Liver (tissue), 8 donors: ENCODE measurements at regions not wholly inside any gene's neighbourhood (a gene's known extent, or its start where the extent isn't known, plus 50 kb on each side); places are given as distances from the start of the nearest gene placed in this dataset.

Experiments
- DNase-seq: peaks from one replicate; pipeline ENCODE4 v3.0.0-alpha.2; 2017; ENCODE audit warnings: low spot score
- H3K27ac ChIP-seq, 2 donors: one replicate each; pipeline ENCODE4 v1.7.0; 2013; ENCODE audit warnings: inconsistent platforms in 2 of 2, low read length in 2 of 2, control low read depth in 1 of 2, low read depth in 1 of 2, mild to moderate bottlenecking in 1 of 2
- H3K27me3 ChIP-seq, 4 donors: one replicate each; pipeline versions ENCODE4 v1.6.1 to v1.7.0; 2013; ENCODE audit warnings: low read length in 3 of 4, inconsistent platforms in 1 of 4, mild to moderate bottlenecking in 1 of 4, moderate library complexity in 1 of 4; ENCODE audit not compliant: control insufficient read depth in 4 of 4, insufficient read depth in 4 of 4
- H3K36me3 ChIP-seq, 4 donors: one replicate each; pipeline versions ENCODE4 v1.6.1 to v1.7.0; 2013; ENCODE audit warnings: low read length in 3 of 4, mild to moderate bottlenecking in 3 of 4, low read depth in 1 of 4, moderate library complexity in 1 of 4; ENCODE audit not compliant: control insufficient read depth in 4 of 4, insufficient read depth in 3 of 4
- H3K4me1 ChIP-seq, 4 donors: one replicate each; pipeline versions ENCODE4 v1.6.1 to v1.7.0; 2013; ENCODE audit warnings: low read length in 3 of 4, mild to moderate bottlenecking in 3 of 4, moderate library complexity in 1 of 4; ENCODE audit not compliant: control insufficient read depth in 4 of 4, insufficient read depth in 4 of 4
- H3K4me3 ChIP-seq, 3 donors: one replicate each; pipeline versions ENCODE4 v1.6.1 to v1.7.0; 2013; ENCODE audit warnings: low read length in 3 of 3, control low read depth in 1 of 3, low read depth in 1 of 3, mild to moderate bottlenecking in 1 of 3
- H3K9ac ChIP-seq, 2 donors: one replicate each; pipeline ENCODE4 v1.7.0; 2013; ENCODE audit warnings: low read length in 2 of 2, mild to moderate bottlenecking in 2 of 2, moderate library complexity in 2 of 2, control low read depth in 1 of 2, low read depth in 1 of 2
- H3K9me3 ChIP-seq, 4 donors: one replicate each; pipeline versions ENCODE4 v1.6.1 to v1.7.0; 2013; ENCODE audit warnings: low read length in 3 of 4; ENCODE audit not compliant: control insufficient read depth in 4 of 4
- ATF3 ChIP-seq: IDR thresholded peaks from 2 replicates; pipeline ENCODE4 v1.6.1; 2016; ENCODE audit warnings: antibody characterized with exemption
- CTCF ChIP-seq: fragments of 150-350 bp; IDR thresholded peaks from 2 replicates; pipeline ENCODE4 v1.5.1; 2017; ENCODE audit warnings: improper control_type of control experiment, low read depth, low read length; ENCODE audit not compliant: missing input control
- EGR1 ChIP-seq, 2 donors: IDR thresholded peaks; 2 replicates each; pipeline ENCODE4 v1.6.1; 2016 to 2018; ENCODE audit warnings: antibody characterized with exemption in 2 of 2, low read depth in 2 of 2
- FOXA1 ChIP-seq: IDR thresholded peaks from 2 replicates; pipeline ENCODE4 v1.6.1; 2016; ENCODE audit warnings: antibody characterized with exemption
- FOXA2 ChIP-seq: IDR thresholded peaks from 2 replicates; pipeline ENCODE4 v1.6.1; 2016; ENCODE audit warnings: antibody characterized with exemption
- GABPA ChIP-seq, 2 donors: IDR thresholded peaks in 1 of 2; conservative IDR thresholded peaks in 1 of 2; 2 replicates each; pipeline ENCODE4 v1.6.1; 2016; ENCODE audit warnings: antibody characterized with exemption in 2 of 2, mild to moderate bottlenecking in 1 of 2, moderate library complexity in 1 of 2
- JUND ChIP-seq, 2 donors: IDR thresholded peaks; 2 replicates each; pipeline ENCODE4 v1.6.1; 2016; ENCODE audit warnings: antibody characterized with exemption in 2 of 2
- MAX ChIP-seq: IDR thresholded peaks from 2 replicates; pipeline ENCODE4 v1.6.1; 2016; ENCODE audit warnings: antibody characterized with exemption
- NR2F2 ChIP-seq: IDR thresholded peaks from 2 replicates; pipeline ENCODE4 v1.6.1; 2016; ENCODE audit warnings: antibody characterized with exemption
- RAD21 ChIP-seq, 2 donors: IDR thresholded peaks; 2 replicates each; pipeline ENCODE4 v1.6.1; 2016; ENCODE audit warnings: antibody characterized with exemption in 2 of 2, mild to moderate bottlenecking in 2 of 2
- RXRA ChIP-seq, 2 donors: IDR thresholded peaks; 2 replicates each; pipeline ENCODE4 v1.6.1; 2017 to 2018; ENCODE audit warnings: antibody characterized with exemption in 2 of 2, mild to moderate bottlenecking in 1 of 2
- SP1 ChIP-seq: IDR thresholded peaks from 2 replicates; pipeline ENCODE4 v1.6.1; 2018; ENCODE audit warnings: antibody characterized with exemption, mild to moderate bottlenecking
- TAF1 ChIP-seq: conservative IDR thresholded peaks from 2 replicates; pipeline ENCODE4 v1.6.1; 2016; ENCODE audit warnings: antibody characterized with exemption, mild to moderate bottlenecking
- YY1 ChIP-seq: IDR thresholded peaks from 2 replicates; pipeline ENCODE4 v1.6.1; 2016; ENCODE audit warnings: antibody characterized with exemption, mild to moderate bottlenecking
- ZBTB33 ChIP-seq: IDR thresholded peaks from 2 replicates; pipeline ENCODE4 v1.6.1; 2016; ENCODE audit warnings: antibody characterized with exemption
- WGBS: extraction: QIAGEN DNeasy Blood & Tissue Kit; methylation state at CpG from one replicate; pipeline ENCODE4 v1.1.7; 2013; 5-methylcytosine and 5-hydroxymethylcytosine counted together
- donor health status: healthy.
- donor health status: healthy.
- donor health status: healthy.
- donor health status: healthy.
- donor health status: healthy.

GRCh38 chr10:6769704-6770417 is 189.8 kb upstream of the PRKCQ start:
- no peaks in the 10 kb centered on the region for H3K4me1 ChIP-seq
- H3K36me3 ChIP-seq: no peaks in the 10 kb centered on the region
- no peak overlapping the region for H3K9ac ChIP-seq
- H3K27me3 ChIP-seq: no peaks in the 10 kb centered on the region
- 85% methylated on average over 6 of the region's 6 CpGs for WGBS
- no peak overlapping the region for H3K4me3 ChIP-seq
- H3K27ac ChIP-seq: no peak overlapping the region
- TF ChIP-seq RAD21 (IDR thresholded peaks at IDR 0.05) (no peak), CTCF (no peak), SP1 (no peak), JUND (IDR thresholded peaks at IDR 0.05) (no peak), FOXA2 (no peak), ATF3 (no peak), EGR1 (IDR thresholded peaks at IDR 0.05; ENCODE audit: low read depth in 2 of 2) (no peak), FOXA1 (no peak), NR2F2 (no peak), YY1 (no peak), TAF1 (no peak)
- no peak for DNase-seq
- H3K9me3 ChIP-seq: peaks cover 0 to 6% (median 0%) of the 10 kb centered on the region in 4 donors

- 75% methylated on average over 11 of the region's 11 CpGs for WGBS
- H3K9me3 ChIP-seq: peaks cover 0 to 6% (median 0%) of the 10 kb centered on the region in 4 donors
- peaks cover 0 to 5% (median 0%) of the 10 kb centered on the region in 4 donors for H3K27me3 ChIP-seq
- H3K4me3 ChIP-seq: no peak overlapping the region
- H3K9ac ChIP-seq: no peak overlapping the region
- H3K27ac ChIP-seq: no peak overlapping the region
- H3K4me1 ChIP-seq: no peaks in the 10 kb centered on the region
- H3K36me3 ChIP-seq: no peaks in the 10 kb centered on the region
- TF ChIP-seq FOXA1 (no peak), RXRA (IDR thresholded peaks at IDR 0.05) (no peak), JUND (IDR thresholded peaks at IDR 0.05) (no peak), EGR1 (IDR thresholded peaks at IDR 0.05; ENCODE audit: low read depth in 2 of 2) (no peak), FOXA2 (no peak), GABPA (IDR thresholded peaks at IDR 0.05 in 1 of 2, conservative IDR thresholded peaks at IDR 0.05 in 1 of 2) (no peak), MAX (no peak), ZBTB33 (no peak)
- DNase-seq: no peak
These were observed 186.2 kb upstream of the PRKCQ start for GRCh38 chr10:6766131-6766801.
